Daoy (cell line): ENCODE measurements at regions not wholly inside any gene's neighbourhood (a gene's known extent, or its start where the extent isn't known, plus 50 kb on each side); places are given as distances from the start of the nearest gene placed in this dataset.

Source experiments
- DNase-seq: peaks from one replicate; pipeline ENCODE4 v3.0.0-alpha.2; 2015; ENCODE audit warnings: low read depth

- DNase-seq = no peak
These were observed 1156.3 kb upstream of the B3GALT2 start for GRCh38 chr1:194342484-194343262.

- no peak for DNase-seq
These were observed 1155.2 kb upstream of the B3GALT2 start for GRCh38 chr1:194341587-194341986.

- DNase-seq = no peak
These were observed 1153.1 kb upstream of the B3GALT2 start for GRCh38 chr1:194339471-194339870.

GRCh38 chr1:194338241-194338948, 1152.0 kb upstream of the B3GALT2 start:
- no peak for DNase-seq

GRCh38 chr1:194333240-194333639, 1146.8 kb upstream of the B3GALT2 start:
- DNase-seq = no peak

- no peak for DNase-seq
These were observed 1145.3 kb upstream of the B3GALT2 start for GRCh38 chr1:194331758-194332157.

GRCh38 chr1:194322751-194323150, 1136.3 kb upstream of the B3GALT2 start:
- no peak for DNase-seq

- no peak for DNase-seq
These were observed 1132.4 kb upstream of the B3GALT2 start for GRCh38 chr1:194318790-194319280.

- DNase-seq = no peak
These were observed 1123.3 kb upstream of the B3GALT2 start for GRCh38 chr1:194309697-194310096.

GRCh38 chr1:194309269-194309668, 1122.9 kb upstream of the B3GALT2 start:
- DNase-seq = no peak

GRCh38 chr1:194300776-194301175, 1114.4 kb upstream of the B3GALT2 start:
- DNase-seq = no peak

GRCh38 chr1:194300340-194300739, 1113.9 kb upstream of the B3GALT2 start:
- DNase-seq = no peak

GRCh38 chr1:194298007-194298598, 1111.7 kb upstream of the B3GALT2 start:
- no peak for DNase-seq

- DNase-seq = no peak
These were observed 1110.7 kb upstream of the B3GALT2 start for GRCh38 chr1:194297094-194297493.

GRCh38 chr1:194296201-194296600, 1109.8 kb upstream of the B3GALT2 start:
- DNase-seq = no peak

GRCh38 chr1:194295685-194296084, 1109.3 kb upstream of the B3GALT2 start:
- DNase-seq = no peak

- DNase-seq = no peak
These were observed 1107.5 kb upstream of the B3GALT2 start for GRCh38 chr1:194293851-194294405.

GRCh38 chr1:194292966-194293365, 1106.6 kb upstream of the B3GALT2 start:
- DNase-seq = no peak

GRCh38 chr1:194289569-194290266, 1103.3 kb upstream of the B3GALT2 start:
- no peak for DNase-seq

GRCh38 chr1:194288238-194288637, 1101.8 kb upstream of the B3GALT2 start:
- DNase-seq = no peak

- DNase-seq = no peak
These were observed 1095.0 kb upstream of the B3GALT2 start for GRCh38 chr1:194281376-194281775.

GRCh38 chr1:194280463-194280862, 1094.0 kb upstream of the B3GALT2 start:
- DNase-seq = no peak
